ENCODE measurements at regions not wholly inside any gene's neighbourhood (a gene's known extent, or its start where the extent isn't known, plus 50 kb on each side); places are given as distances from the start of the nearest gene placed in this dataset.

- TF ChIP-seq CTCF (IDR thresholded peaks at IDR 0.05; ENCODE audit: extremely low read depth in 1 of 2, insufficient read depth in 1 of 2, low read depth in 1 of 2, low read length in 2 of 2): no peak
- TF ChIP-seq POLR2A (IDR thresholded peaks at IDR 0.05; ENCODE audit: low read depth, low read length): no peak
- no peak for TF ChIP-seq MYC (IDR thresholded peaks at IDR 0.05; ENCODE audit: low read depth, low read length)
- TF ChIP-seq GATA2 (IDR thresholded peaks at IDR 0.05; ENCODE audit: insufficient read depth, insufficient read length, low read depth, low read length): no peak
- no peak for TF ChIP-seq POLR2AphosphoS5 (IDR thresholded peaks at IDR 0.05; ENCODE audit: insufficient read depth, low read depth, low read length)
- TF ChIP-seq MAX (IDR thresholded peaks at IDR 0.05; ENCODE audit: insufficient read depth, insufficient read length): no peak
- no peak for TF ChIP-seq EZH2 (IDR thresholded peaks at IDR 0.05; ENCODE audit: borderline replicate concordance, low read depth, low read length, severe bottlenecking)
- no peak for TF ChIP-seq JUN (IDR thresholded peaks at IDR 0.05; ENCODE audit: borderline replicate concordance, insufficient read depth, insufficient read length, low read depth)
Observed at GRCh38 chr10:36053775-36054174, 411.7 kb upstream of the FZD8 start.

Measured in endothelial cell of umbilical vein (primary cell).